ENCODE measurements at regions not wholly inside any gene's neighbourhood (a gene's known extent, or its start where the extent isn't known, plus 50 kb on each side); places are given as distances from the start of the nearest gene placed in this dataset.

DNA sequence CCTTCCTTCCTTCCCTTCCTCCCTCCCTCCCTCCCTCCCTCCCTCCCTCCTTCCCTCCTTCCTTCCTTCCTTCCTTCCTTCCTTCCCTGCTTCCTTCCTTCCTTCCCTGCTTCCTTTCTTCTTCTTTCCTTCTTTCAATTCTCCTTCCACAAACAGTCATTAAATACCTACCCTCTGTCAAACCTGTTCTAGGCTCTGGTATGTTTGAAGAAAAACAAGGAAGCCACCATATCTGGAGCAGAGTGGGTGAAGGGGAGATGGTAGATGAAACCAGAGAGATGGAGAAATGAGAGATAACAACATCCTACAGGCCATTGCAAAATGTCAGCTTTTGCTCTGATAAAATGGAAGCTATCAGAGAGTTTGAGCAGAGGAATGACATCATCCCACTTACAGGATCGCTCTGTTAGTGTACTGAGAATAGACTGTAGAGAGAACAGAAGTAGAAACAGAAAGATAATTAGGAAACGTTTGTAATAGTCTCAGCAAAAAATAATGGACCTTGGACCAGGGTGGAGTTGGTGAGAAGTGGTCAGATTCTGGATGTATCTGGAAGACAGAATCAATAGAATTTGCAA is 334.0 kb downstream of the STIM2 start:
- no peak for TF ChIP-seq EZH2 (IDR thresholded peaks at IDR 0.05; ENCODE audit: insufficient read depth, low read length)
- TF ChIP-seq, protein P1, sequence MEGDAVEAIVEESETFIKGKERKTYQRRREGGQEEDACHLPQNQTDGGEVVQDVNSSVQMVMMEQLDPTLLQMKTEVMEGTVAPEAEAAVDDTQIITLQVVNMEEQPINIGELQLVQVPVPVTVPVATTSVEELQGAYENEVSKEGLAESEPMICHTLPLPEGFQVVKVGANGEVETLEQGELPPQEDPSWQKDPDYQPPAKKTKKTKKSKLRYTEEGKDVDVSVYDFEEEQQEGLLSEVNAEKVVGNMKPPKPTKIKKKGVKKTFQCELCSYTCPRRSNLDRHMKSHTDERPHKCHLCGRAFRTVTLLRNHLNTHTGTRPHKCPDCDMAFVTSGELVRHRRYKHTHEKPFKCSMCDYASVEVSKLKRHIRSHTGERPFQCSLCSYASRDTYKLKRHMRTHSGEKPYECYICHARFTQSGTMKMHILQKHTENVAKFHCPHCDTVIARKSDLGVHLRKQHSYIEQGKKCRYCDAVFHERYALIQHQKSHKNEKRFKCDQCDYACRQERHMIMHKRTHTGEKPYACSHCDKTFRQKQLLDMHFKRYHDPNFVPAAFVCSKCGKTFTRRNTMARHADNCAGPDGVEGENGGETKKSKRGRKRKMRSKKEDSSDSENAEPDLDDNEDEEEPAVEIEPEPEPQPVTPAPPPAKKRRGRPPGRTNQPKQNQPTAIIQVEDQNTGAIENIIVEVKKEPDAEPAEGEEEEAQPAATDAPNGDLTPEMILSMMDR (IDR thresholded peaks at IDR 0.05; ENCODE audit: insufficient read depth, low read depth, low read length), result no peak

Data from astrocyte (in vitro differentiated cells and primary cell).